Breast epithelium (tissue), 3 donors: ENCODE measurements at regions not wholly inside any gene's neighbourhood (a gene's known extent, or its start where the extent isn't known, plus 50 kb on each side); places are given as distances from the start of the nearest gene placed in this dataset.

Experiments used
- POLR2A ChIP-seq: fragments of 450-650 bp; IDR thresholded peaks from one replicate; pipeline ENCODE4 v1.6.1; 2016; ENCODE audit warnings: antibody characterized with exemption, mild to moderate bottlenecking, moderate library complexity
- TF ChIP-seq, protein P1 (sequence below), 3 donors: fragments of 450-650 bp; IDR thresholded peaks; one replicate each; pipeline ENCODE4 v1.5.1; 2016 to 2017; ENCODE audit warnings: antibody characterized with exemption in 3 of 3, mild to moderate bottlenecking in 3 of 3, moderate library complexity in 3 of 3

DNA sequence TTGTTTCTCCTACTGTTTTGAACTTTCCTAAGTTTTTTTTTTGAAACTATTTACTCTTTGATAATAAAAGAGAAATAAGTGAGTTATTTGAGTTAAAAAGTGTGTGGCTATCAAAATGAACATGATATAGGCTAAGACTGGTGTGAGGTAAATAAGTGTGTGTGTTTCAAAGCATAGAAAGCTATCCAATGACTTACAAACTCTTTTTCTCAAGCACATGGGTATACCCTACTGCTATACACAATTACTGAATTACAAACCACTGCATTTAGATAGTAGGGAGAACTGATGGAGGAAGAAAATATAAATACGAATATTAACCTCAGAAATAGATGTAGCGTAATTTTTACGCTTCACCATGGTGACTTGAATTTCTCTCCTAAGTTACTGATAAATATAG is 305.8 kb upstream of the ANXA10 start:
- TF ChIP-seq, protein P1, sequence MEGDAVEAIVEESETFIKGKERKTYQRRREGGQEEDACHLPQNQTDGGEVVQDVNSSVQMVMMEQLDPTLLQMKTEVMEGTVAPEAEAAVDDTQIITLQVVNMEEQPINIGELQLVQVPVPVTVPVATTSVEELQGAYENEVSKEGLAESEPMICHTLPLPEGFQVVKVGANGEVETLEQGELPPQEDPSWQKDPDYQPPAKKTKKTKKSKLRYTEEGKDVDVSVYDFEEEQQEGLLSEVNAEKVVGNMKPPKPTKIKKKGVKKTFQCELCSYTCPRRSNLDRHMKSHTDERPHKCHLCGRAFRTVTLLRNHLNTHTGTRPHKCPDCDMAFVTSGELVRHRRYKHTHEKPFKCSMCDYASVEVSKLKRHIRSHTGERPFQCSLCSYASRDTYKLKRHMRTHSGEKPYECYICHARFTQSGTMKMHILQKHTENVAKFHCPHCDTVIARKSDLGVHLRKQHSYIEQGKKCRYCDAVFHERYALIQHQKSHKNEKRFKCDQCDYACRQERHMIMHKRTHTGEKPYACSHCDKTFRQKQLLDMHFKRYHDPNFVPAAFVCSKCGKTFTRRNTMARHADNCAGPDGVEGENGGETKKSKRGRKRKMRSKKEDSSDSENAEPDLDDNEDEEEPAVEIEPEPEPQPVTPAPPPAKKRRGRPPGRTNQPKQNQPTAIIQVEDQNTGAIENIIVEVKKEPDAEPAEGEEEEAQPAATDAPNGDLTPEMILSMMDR (IDR thresholded peaks at IDR 0.05), result no peak
- TF ChIP-seq POLR2A, result no peak
